HG03354 (cell line): ENCODE measurements at regions not wholly inside any gene's neighbourhood (a gene's known extent, or its start where the extent isn't known, plus 50 kb on each side); places are given as distances from the start of the nearest gene placed in this dataset.

Experiments
- ATAC-seq: cut with Tn5 transposase; IDR thresholded peaks from one replicate; pipeline ENCODE4 v1.9.1; 2021; ENCODE audit warnings: mild to moderate bottlenecking; ENCODE audit not compliant: unreplicated experiment, poor library complexity, severe bottlenecking

DNA sequence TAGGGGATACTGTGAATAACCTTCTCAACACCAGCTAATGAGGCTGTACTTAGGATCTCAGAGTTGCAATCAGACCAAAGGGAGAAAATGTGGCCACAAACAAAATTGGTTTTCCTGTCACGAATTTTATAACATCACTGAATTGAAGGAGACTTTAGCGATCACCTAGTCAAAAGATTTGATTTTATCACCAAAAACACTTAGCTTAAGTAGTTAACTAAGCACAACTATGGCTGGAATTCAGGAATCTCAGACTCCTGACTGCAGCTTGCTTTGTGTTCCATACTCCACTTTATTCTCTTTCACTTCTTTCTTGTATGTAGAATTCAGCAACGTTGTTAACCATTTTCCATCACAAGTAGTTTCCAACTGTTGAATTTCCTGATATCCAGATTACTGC is 152.0 kb downstream of the SLC16A9 start:
- ATAC-seq: no peak

DNA sequence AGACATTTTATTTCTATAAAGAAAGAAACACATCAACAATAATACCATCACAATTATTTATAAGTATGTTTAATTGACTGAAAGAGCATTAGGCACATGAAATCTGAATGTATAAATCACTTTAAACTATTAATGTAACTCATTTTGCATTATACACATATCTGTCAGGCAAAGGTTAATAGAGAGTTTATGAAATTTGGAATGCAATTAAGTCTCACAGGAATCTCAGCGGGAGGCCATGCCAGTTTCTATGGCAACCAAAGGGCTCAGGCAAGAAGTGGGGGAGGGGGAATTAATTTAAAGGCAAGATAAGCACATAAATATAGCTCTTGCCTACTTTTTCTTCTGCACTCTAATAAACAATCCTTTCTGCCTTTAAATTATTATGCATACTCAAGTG is 152.6 kb downstream of the SLC16A9 start:
- ATAC-seq: no peak

DNA sequence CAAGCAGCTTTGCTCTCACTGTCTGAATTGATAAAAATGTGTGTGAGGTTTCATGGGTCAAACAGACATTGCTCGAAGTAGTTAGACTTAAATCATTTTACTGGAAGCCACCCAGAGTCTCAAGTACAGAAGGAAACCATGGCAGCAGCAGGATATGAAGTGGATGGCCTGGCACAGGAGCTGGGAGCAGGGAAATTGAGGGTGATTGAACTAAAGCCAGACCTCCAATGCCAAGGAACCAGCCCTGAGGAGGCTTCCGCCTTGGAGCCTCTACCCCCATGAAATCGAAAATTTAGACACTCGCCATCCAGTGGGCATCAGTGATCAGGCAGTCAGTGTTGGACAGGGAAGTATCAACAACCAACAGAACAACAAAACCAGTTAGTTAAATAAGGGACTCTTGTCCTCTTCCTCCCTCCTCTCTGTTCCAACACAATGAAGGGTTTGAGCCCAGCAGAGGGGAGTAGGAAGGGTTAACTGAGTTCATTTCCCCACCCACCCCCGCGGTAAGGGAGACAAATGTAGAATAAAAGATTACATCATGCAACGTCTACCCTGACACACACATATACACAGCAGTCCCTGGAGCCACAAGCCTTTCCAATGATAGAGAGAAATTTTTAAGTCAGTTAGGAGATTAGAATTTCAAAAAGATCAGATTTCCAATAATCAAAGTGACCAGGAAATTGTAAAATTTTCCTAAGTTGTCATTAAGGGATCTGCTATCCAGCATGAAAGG is 156.3 kb downstream of the SLC16A9 start:
- ATAC-seq: no peak

DNA sequence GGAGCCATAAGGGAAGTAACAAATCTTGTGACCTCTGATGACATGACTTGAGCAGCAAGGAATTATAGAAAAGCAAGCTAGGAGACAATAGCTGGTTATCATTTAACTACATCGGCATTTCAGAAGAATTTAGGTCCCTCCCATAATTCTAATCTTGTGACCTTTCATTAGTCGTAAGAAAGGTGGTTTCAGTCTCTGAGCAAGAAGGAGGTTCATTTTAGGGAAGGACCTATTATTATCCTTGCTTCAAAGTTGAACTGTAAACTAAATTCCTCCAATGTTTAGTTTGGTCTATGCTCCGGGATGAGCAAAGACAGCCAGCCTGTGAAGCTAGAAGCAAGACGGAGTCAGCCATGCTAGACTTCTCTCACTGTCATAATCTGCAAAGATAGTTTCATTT is 159.6 kb downstream of the SLC16A9 start:
- ATAC-seq: no peak

DNA sequence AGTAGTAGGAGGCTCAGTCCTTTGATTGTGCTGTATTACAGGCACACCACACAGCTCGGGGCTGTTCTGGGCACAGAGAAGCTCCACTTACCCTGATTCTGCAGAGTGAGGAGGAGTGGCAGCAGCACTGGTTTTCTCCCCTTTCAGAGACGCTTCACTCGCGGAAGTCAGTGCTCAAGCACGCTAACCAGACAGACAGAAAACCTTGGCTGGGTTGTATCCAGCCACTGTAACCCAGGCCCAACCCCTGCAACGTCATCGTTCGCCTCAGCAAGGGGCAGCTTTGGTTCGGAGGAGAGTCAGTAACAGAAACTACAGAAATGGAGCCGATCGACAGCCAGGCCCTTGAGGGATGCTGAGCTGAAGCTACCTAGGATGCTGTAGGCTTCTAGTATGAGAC is 171.0 kb downstream of the SLC16A9 start:
- no peak for ATAC-seq

DNA sequence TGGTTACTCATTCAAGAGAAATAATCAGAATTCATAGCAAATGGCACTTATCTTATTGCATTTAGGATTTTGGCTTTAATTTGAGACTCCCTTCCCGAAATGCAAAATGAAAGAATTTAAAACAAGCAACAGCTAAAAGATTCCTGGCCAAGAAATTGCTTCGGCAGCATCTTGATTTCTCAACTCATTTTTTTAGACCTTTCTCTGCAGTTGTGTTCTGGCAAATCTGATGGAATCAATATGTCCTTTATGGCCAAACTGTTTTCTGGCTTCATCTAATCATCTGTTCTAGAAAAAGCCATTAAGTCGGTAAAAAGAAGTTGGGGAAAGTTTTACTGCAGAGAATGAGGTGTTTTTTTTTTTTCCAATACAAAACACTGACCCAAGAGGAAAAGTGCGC is 172.1 kb downstream of the SLC16A9 start:
- no peak for ATAC-seq

DNA sequence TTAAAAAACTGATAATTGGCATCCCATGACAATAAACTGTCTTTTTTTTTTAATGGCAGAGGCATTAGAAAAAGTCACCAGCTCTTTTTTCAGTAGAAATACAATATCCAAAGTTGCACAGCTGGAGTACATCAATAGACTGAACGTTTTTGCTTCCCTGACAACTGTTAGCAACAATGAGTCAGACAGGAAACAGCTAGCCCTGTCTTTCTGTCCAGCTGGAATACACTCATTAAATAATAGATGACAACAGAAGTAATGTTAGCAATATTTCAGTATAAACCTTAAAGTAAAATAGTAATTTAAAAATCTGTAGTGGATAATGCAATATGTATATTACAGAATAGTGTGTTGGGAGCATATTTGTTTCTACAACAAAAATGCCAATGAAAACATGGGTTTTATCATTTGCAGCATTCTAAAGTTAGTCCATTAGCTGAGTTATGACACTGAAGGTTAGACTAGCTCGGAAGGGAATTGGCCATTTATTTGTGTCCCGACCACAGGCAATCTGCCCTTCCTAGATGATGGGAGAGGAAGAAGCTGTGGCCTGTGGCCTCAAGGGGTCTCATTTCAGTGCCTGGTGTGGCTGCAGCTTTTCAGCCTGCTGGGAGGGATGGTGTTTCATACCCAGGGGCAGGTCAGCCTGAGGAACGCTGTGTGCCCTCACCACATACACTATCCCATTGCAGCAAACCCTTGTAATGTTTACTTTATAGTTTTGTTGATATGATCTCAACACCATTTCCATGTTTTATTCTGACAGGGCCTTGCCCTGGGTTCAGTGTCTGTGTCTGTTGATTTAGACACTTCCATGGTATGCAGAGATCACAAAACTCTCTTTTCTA is 173.3 kb downstream of the SLC16A9 start:
- peak; percentile 61 for ATAC-seq

DNA sequence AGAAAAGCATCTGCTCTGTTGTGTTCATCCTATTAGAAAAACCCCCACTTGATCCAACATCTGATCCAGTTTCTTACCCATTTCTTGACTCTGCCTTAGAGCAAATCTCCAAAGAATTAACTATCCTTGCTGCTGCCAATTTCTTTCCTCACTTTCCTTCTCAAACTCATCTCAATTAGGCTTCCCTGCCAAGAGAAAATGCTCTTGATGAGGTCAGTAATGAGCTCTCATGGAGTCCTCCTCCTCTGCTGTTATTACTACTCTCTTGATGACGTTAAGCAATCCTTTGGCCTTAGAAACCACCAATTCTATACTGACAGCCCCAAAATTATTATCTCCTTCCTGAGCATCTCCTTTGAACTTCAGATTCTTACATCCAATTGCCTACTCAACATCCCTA is 162.0 kb upstream of the FAM13C start:
- no peak for ATAC-seq

DNA sequence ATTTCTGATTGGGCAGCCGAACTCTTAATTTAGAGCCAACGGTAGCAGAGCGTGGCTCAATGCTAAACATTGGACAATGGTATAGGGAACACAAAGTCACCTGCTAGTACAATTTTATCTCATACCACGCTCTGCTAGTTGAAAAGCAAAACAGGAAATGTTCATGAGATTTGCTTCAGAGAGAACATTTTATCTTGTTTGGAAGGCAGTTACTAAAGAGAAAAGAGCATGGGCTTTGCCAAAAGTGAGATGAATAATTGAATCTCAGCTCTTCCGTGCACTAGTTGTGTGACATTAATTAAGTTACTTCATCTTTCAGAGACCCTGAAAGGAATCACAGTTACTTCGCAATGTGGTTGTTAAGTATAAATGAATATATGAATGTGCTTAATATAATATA is 161.5 kb upstream of the FAM13C start:
- no peak for ATAC-seq

DNA sequence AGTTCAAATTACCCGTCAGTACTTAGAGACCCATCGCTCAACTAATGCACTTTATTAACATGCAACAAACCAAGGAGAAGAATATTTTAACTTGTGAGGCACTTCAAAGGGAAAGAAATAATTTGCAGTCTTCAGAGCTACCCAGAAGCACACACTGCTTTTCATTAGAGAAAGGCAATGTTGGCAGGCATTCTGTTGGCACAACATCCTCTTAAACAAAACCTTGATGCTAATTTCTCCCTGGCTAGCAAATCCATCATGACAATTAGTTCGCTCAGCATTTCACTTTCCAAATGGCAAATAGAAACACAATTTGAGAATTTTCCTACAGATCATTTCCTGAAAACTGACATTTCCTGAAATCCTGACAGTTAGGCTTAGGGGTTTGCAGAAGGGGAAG is 155.6 kb upstream of the FAM13C start:
- ATAC-seq: no peak

DNA sequence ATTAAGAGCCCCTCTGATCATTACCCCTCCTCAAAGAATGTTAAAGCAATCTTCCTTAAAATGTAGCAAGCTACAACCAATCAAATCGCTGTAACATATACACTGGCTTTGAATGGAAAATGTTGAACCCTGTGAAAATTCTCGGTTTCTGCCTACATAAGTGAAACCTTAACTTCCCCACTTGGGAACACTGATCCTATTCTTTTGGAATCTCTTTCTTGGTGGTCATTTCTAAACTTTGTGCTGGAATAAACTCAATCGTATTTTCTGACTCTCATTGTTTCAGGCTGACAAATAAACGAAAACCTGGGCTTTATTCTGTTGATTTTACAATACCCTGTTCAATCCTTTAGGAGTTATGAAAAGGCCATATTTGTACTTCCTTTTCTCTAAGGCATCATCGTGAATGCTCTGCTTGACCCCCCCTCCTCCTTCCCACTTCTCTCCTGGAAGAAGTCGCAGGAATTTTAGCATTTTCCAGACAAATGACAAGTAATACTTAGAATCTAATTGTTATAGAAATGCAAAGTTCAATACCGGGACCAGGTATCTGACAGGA is 155.1 kb upstream of the FAM13C start:
- no peak for ATAC-seq

DNA sequence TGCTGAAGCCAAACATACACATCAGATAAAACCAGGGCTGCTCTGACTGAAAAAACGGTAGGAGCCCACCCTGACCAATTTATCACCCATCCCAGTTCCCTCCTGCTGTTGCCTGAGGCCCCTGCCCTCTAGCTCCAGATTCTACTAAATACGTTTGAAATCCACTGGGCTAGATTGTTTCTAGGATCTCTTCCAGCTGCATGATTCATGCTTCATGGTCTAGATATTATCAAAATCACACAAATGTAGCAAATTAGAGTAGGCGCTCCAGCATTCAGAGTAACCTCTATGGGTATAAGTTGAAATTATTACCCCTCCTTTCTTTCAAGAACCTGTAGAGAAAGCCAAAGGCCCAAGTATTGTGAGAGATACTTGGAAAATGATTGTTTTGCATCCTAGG is 151.2 kb upstream of the FAM13C start:
- ATAC-seq: no peak

DNA sequence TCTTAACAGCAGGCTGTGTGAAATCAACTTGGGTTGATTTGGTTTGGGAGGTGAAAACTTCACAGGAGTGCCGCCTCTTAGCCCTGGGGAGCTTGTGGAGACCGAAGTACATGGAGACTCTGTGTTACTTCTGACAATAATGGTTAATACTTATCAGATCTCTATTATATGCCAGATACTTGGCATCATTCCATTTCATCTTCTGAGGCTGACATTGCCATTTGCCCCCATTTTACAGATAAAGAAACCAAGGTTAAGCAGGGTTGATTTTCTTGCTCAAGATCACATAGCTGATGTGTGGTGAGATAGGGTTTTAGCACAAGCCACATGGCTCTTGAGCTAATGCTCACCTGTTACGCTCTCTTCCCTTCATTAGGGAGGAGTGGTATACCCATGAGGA is 150.6 kb upstream of the FAM13C start:
- ATAC-seq: no peak

DNA sequence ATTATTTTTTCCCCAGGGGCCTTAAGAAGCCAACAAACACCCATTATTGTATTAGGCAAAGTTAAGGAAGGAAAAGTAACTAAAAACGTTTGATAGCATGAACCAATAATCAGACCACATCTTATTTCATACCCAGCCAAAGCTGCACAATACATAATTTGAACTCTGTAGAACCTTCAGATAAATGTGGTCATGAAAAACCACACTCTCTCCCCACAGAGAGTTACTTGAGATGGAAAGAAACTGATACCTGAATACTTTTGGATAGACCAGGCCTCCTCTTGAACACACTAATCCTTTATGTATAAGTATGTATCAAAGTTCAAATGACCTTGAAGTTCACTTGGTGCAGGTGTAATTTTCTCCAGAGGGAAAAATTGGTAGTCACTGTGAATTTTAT is 146.6 kb upstream of the FAM13C start:
- ATAC-seq: no peak

DNA sequence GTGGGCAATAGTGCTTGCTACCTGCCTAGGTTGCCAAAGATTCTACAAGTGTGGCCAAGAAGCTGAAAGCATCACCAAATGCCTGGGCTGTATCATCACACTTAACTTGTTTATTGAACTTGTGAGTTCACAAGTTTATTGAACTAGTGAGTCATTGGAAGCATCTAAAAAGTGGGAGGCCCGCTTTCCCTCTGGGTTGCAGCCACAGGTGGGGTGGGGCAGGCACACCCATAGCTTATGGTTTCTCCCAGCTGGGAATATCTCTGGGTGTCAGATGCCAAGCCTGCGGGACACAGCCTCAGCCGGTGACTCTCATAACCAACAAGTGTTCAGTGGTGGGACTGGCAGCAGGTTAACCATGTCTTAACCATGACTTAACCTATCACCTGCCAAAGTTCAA is 145.9 kb upstream of the FAM13C start:
- ATAC-seq: no peak

DNA sequence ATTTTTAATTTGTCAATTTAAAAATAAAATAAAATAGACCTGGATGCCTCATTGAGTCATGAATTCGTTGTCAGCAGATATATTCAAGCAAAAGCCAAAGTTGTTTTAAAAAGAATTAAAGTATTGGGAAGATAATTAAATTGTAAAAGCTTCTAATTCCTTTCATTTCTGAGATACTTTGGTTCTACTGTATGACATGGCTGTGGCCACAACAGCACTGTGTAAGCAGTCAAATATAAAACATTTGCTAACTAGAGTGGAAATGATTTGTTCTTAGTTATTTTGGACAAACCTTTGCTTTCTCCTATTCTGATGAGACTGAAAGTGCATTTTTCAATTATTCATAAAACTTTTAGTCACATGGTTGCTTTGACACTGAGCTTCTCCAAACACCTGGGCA is 143.6 kb upstream of the FAM13C start:
- no peak for ATAC-seq

DNA sequence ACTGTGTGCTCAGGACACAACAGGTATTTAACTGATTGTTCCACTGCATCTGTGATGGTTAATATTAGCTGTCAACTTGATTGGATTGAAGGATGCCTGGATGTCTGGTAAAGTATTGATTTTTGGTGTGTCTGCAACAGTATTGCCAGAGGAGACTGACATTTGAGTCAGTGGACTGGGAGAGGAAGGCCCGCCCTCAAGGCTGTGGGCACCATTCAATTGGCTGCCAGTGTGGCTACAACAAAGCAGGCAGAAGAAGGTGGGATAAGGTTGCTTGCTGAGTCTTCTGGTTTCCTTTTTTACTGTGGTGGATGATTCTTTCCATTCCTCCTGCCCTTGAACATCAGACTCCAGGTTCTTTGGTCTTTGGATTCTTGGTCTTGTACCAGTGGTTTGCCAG is 137.1 kb upstream of the FAM13C start:
- no peak for ATAC-seq

DNA sequence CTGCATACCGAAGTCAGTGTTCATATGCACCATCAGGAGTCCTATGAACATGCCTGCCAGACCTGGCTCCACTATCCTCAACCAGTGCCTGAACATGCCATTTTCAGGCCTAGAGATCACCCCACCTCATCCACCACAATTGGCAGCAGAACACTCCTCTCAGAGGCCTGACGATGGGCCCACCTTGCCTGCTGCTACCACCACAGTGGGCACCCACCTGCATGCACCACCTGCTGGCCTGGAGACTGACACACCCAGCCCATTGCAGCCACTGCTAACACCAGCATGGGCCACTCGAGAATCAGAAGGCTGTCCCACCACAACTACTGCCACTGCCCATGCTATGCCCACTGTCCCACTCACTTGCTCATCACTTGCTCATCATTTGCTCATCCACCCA is 130.7 kb upstream of the FAM13C start:
- ATAC-seq: no peak

DNA sequence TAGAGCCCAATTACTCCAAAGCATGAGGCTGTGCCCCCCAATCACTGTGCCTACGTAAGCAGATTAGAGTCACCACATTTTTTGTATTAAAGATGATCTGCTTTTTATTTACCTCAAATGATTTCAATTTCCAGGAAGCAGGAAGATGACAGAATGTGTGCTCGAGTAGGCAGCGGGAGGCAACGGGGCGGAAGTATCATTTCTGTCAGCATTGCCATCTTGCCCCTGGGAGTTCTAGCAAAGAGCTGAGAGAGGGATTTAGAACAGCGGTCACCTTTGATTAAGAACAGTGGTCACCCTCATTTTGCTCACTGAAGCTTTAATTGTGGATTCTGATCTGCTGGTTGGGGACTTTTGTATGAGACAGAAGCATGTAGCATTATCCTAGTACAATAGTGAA is 117.1 kb upstream of the FAM13C start:
- ATAC-seq: no peak

DNA sequence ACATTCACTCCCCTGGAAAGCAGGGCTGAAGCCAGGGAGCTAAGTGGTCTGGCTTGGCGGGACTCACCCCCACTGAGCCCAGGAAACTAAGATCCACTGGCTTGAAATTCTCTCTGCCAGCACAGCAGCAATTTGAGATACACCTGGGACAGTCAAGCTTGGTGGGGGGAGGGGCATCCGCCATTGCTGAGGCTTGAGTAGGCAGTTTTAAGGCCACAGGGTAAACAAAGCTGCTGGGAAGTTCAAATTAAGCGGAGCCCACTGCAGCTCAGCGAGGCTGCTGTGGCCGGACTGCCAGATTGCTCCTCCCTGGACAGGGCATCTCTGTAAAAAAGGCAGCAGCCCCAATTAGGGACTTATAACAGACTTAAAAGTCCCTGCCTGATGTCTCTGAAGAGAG is 108.2 kb upstream of the FAM13C start:
- no peak for ATAC-seq

DNA sequence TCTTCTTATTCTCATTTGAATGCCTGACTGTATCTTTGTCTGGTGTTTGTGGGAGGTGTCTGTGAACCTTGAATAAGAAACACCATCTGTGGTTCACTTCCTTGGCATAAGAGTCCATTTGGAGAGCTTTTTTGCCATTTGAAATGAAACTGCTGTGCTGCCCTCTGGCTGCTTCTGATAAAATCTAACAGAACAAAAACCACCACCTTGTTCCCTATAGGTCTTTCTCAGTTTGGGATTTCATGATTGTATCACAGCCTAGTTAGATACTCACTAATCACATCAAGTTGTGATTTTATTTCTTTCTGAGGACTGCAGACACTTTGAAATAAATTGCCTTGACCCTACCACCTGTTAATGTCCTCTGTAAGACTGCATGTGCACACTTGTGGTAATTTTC is 102.7 kb upstream of the FAM13C start:
- ATAC-seq: no peak
